Memory B cell (primary cell): ENCODE measurements at regions not wholly inside any gene's neighbourhood (a gene's known extent, or its start where the extent isn't known, plus 50 kb on each side); places are given as distances from the start of the nearest gene placed in this dataset.
"Not testable (repeated sequence)": the region's sequence is repeated elsewhere in the genome, so short reads cannot be mapped to it uniquely, and the experiment has no call there.

ENCODE experiments used
- ATAC-seq: fragments of 150-1000 bp; cut with Tn5 transposase; 2 replicates; pipeline ENCODE4 v1.10.0; 2021; ENCODE audit warnings: low read depth, mild to moderate bottlenecking, moderate library complexity
- DNase-seq, 2 donors: peaks; one replicate each; pipeline ENCODE4 v3.0.0; 2022; ENCODE audit warnings: low spot score in 2 of 2
- H3K27ac Mint-ChIP-seq: one replicate; pipeline ENCODE4 v1.8.0; 2022; ENCODE audit warnings: mild to moderate bottlenecking, moderate library complexity, mixed read lengths
- H3K27me3 Mint-ChIP-seq: one replicate; pipeline ENCODE4 v1.8.0; 2022; ENCODE audit warnings: mixed read lengths
- H3K36me3 Mint-ChIP-seq: one replicate; pipeline ENCODE4 v1.8.0; 2022; ENCODE audit warnings: mild to moderate bottlenecking, mixed read lengths
- H3K4me1 Mint-ChIP-seq: one replicate; pipeline ENCODE4 v1.8.0; 2022; ENCODE audit warnings: mixed read lengths
- H3K4me3 Mint-ChIP-seq: one replicate; pipeline ENCODE4 v1.8.0; 2022; ENCODE audit warnings: mild to moderate bottlenecking, moderate library complexity, mixed read lengths
- H3K9me3 Mint-ChIP-seq: one replicate; pipeline ENCODE4 v1.8.0; 2022; ENCODE audit warnings: mixed read lengths

DNA sequence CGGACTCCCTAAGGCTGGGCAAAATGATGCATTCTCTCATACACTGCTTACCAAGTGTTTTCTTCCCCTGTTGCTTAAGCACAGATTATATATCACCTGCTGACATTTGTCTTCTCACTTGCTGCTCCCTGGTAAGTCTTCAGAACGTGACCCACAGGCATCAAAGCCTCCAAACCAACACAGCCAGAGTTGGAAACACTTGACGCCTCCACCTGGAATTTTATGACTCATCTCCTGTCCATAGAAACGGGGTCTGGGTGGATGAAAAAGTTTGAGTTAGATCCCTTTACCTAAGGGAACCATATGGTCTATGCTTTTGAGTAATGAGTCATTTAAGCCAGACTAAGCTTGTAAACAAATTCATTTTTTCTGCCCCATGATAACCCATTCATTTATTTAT, 251.6 kb downstream of the USP46 start:
- ATAC-seq = no peak

DNA sequence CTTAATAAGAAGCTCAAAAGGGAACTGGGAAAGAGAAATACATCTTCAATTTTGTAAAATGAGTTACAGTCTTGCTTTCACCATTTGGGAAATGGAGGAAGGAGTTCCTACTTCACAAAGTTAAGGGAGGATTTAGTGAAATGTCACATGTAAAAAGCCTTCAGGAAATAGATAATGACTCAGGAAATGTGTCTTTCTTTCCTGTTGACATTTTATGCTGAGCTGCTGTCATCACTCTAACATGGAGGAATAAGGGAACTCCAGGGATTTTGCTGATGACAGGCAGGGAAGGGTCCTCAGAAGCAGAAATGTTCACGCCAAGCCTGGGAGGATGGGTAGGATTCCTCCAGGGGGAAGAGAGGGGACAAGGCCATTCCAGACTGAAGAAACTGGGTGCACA, 251.1 kb downstream of the USP46 start:
- H3K4me3 Mint-ChIP-seq = no peak overlapping the region
- no peaks in the 10 kb centered on the region for H3K4me1 Mint-ChIP-seq
- H3K9me3 Mint-ChIP-seq = peaks cover 9% of the 10 kb centered on the region
- no peak for DNase-seq
- no peak for ATAC-seq
- peaks cover 1% of the 10 kb centered on the region for H3K36me3 Mint-ChIP-seq
- no peak overlapping the region for H3K27ac Mint-ChIP-seq
- peaks cover 7% of the 10 kb centered on the region for H3K27me3 Mint-ChIP-seq

More for the DNA sequence above, 251.6 kb downstream of the USP46 start:
- DNase-seq = no peak
- no peak overlapping the region for H3K4me3 Mint-ChIP-seq
- H3K9me3 Mint-ChIP-seq = peaks cover 7% of the 10 kb centered on the region
- H3K27ac Mint-ChIP-seq = no peak overlapping the region
- no peaks in the 10 kb centered on the region for H3K4me1 Mint-ChIP-seq
- peaks cover 1% of the 10 kb centered on the region for H3K36me3 Mint-ChIP-seq
- H3K27me3 Mint-ChIP-seq = peaks cover 7% of the 10 kb centered on the region

DNA sequence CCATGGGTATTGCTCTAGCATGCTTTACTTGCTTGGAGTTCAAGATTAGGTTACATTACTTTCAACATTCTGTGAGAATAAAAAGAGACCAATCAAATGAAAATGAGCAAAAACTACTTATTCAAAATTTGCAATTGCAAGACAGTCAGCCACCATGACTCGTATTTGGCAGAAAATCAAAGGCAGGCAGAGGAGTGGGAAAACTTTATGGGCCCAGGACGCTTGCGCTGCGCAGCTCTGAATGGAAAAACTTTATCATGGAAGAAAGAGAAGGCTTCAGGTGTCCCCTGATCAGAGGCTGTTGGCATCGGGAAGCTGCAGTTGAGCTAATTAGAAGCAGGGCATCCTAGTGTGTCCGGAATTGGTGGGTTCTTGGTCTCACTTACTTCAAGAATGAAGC, 250.6 kb downstream of the USP46 start:
- ATAC-seq (no peak), DNase-seq (no peak)
- Mint-ChIP-seq H3K4me3 (no peak overlapping the region), H3K27ac (no peak overlapping the region), H3K27me3 (peaks cover 7% of the 10 kb centered on the region), H3K4me1 (no peaks in the 10 kb centered on the region), H3K9me3 (peaks cover 9% of the 10 kb centered on the region), H3K36me3 (peaks cover 1% of the 10 kb centered on the region)

DNA sequence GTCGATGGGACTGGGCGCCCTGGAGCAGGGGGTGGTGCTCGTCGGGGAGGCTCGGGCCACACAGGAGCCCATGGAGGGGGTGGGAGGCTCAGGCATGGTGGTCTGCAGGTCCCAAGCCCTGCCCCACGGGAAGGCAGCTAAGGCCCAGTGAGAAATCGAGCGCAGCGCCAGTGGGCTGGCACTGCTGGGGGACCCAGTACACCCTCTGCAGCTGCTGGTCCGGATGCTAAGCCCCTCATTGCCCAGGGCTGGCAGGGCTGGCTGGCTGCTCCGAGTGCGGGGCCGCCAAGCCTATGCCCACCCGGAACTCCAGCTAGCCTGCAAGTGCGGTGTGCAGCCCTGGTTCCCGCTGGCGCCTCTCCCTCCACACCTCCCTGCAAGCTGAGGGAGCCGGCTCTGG, 249.3 kb downstream of the USP46 start:
- H3K9me3 Mint-ChIP-seq, DNase-seq, ATAC-seq, H3K27me3 Mint-ChIP-seq, H3K4me3 Mint-ChIP-seq, H3K4me1 Mint-ChIP-seq, H3K36me3 Mint-ChIP-seq, H3K27ac Mint-ChIP-seq: not testable (repeated sequence)

DNA sequence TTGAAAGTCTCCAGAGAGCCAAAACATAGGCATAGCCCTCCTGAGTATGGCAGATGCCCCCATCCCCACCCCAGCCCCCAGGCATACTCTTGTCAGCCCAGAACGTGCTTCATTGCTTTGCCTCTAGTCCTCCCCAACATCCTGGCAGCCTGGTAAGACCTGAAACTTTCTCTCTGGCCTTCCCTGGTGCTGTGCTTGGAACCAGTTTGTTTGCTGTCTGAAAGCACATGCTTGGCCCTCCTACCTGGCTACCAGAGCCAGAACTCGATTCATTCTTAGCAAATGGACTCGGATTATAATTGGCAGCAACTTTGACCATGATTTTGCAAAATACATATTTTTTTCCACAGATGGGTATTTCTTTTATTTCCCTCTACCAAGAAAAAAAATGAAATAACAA, 248.1 kb downstream of the USP46 start:
- Mint-ChIP-seq H3K27me3 (peaks cover 3% of the 10 kb centered on the region), H3K36me3 (peaks cover 1% of the 10 kb centered on the region), H3K9me3 (peaks cover 9% of the 10 kb centered on the region), H3K4me1 (no peaks in the 10 kb centered on the region), H3K4me3 (no peak overlapping the region), H3K27ac (no peak overlapping the region)
- DNase-seq = no peak
- no peak for ATAC-seq

DNA sequence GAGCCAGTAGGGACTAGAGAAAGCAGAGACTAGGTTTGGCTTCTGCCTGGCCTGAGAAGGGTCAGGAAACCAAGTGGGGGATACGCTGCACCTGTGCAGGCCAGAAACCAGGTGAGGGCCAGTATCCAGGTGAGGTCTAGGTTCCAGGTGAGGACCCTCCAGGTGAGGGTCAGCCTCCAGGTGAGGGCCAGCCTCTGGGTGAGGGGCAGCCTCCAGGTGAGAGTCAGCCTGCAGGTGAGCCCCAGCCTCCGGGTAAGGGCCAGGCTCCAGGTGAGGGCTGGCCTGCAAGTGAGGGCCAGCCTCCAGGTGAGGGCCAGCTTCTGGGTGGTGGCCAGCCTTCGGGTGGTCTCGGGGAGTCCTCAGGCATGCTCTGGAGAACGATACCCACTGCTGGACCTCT, 238.8 kb downstream of the USP46 start:
- Mint-ChIP-seq H3K4me3 (no peak overlapping the region), H3K9me3 (peaks cover 3% of the 10 kb centered on the region)
- ATAC-seq = no peak

DNA sequence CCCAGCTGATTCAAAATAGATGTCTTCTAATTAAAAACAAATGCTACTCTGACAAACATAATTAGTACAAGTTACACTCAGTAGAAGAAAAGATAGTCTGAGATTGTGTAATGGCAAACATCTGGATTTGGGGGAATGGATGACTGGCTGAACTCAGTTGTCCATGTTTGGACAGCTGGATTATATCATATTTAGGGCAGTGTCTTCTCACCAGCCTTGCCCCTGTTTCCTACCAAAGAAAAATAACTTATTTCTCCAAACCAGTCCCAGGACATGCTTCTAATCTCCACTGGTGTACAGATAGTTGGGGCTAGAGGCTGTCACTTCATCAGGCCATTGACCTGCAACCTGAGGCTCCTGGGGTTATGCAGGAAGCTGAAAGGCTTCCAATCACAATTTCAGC, 237.3 kb downstream of the USP46 start:
- H3K4me3 Mint-ChIP-seq = no peak overlapping the region
- no peak for ATAC-seq
- H3K4me1 Mint-ChIP-seq = no peaks in the 10 kb centered on the region
- peaks cover 3% of the 10 kb centered on the region for H3K36me3 Mint-ChIP-seq
- peaks cover 3% of the 10 kb centered on the region for H3K27me3 Mint-ChIP-seq
- H3K27ac Mint-ChIP-seq = no peak overlapping the region
- DNase-seq = no peak
- peaks cover 3% of the 10 kb centered on the region for H3K9me3 Mint-ChIP-seq

More for the DNA sequence above, 238.8 kb downstream of the USP46 start:
- H3K4me1 Mint-ChIP-seq = no peaks in the 10 kb centered on the region
- H3K27me3 Mint-ChIP-seq = peaks cover 3% of the 10 kb centered on the region
- DNase-seq = no peak
- peaks cover 3% of the 10 kb centered on the region for H3K36me3 Mint-ChIP-seq
- H3K27ac Mint-ChIP-seq = no peak overlapping the region

DNA sequence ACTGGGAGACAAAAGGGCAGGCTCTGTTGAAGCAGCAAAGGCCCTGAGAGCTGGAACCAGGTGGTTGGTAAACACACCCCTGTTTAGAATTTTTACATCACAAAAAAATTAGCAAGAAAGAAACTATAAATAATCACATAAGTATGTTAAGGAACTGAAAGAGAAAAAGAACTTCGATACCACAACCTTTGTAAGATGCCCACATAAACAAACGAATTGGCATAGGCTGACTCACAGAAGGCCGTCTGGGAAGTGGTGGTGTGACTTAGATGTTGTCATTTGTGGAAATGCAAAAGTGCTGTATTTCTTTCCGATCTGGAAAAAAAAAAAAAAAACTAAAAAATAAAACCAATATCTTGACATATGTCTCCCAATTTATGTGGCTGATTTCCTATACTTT, 235.1 kb downstream of the USP46 start:
- ATAC-seq (no peak), DNase-seq (no peak)
- peaks cover under 1% of the 10 kb centered on the region for H3K9me3 Mint-ChIP-seq
- H3K4me1 Mint-ChIP-seq = no peaks in the 10 kb centered on the region
- peaks cover under 1% of the 10 kb centered on the region for H3K36me3 Mint-ChIP-seq
- no peak overlapping the region for H3K4me3 Mint-ChIP-seq
- H3K27ac Mint-ChIP-seq = no peak overlapping the region
- H3K27me3 Mint-ChIP-seq = peaks cover 2% of the 10 kb centered on the region

DNA sequence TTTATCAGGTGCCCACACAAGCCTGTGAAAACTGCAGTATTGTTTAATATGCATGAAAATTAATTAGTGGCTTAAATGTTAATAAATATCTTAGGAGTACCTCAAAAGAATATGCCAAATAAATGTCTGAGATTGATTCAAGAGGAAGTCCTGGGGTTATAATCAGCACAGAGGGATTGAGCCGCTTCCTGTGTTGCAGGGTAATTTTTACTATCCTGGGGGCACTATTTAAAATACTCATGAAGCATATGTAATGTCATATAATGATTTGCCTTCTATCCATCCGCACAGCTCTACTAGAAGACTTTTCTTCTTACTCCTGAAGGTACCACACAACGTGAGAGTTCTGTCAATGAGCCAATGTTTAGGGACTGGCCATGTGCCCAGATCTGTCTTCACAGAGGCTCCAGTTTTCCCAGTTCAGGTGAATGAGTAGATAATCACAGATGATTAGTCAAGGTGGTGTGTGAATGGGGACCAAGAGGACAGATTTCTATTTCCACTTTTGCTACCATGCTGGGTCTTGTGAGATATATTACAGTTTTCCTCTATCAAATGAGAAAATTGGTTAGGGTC, 233.3 kb downstream of the USP46 start:
- Mint-ChIP-seq H3K36me3 (no peaks in the 10 kb centered on the region), H3K27ac (no peak overlapping the region), H3K4me1 (no peaks in the 10 kb centered on the region), H3K4me3 (no peak overlapping the region), H3K9me3 (no peaks in the 10 kb centered on the region), H3K27me3 (peaks cover 2% of the 10 kb centered on the region)
- DNase-seq (no peak), ATAC-seq (no peak)

DNA sequence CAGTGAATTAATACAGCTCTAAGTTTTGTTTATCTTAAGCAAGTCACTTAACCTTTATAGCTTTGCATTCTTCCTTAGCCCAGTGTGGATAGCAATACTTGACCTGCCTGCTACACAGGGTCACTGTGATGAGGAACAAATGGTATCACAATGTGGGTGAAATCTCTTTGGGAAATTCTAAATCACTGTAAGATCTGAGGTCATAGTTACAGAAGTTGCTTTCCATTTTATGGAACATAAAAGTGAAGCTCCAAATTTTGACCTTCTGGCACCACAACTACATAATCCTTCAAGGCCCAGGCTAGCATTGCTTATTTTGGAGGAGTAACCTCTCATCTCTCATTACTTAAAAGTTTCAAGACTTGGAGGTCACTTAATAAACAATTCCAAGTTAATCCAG, 227.7 kb downstream of the USP46 start:
- no peak for ATAC-seq
- Mint-ChIP-seq H3K36me3 (no peaks in the 10 kb centered on the region), H3K9me3 (no peaks in the 10 kb centered on the region), H3K4me3 (no peak overlapping the region), H3K27ac (no peak overlapping the region), H3K4me1 (no peaks in the 10 kb centered on the region), H3K27me3 (peaks cover 4% of the 10 kb centered on the region)
- no peak for DNase-seq

DNA sequence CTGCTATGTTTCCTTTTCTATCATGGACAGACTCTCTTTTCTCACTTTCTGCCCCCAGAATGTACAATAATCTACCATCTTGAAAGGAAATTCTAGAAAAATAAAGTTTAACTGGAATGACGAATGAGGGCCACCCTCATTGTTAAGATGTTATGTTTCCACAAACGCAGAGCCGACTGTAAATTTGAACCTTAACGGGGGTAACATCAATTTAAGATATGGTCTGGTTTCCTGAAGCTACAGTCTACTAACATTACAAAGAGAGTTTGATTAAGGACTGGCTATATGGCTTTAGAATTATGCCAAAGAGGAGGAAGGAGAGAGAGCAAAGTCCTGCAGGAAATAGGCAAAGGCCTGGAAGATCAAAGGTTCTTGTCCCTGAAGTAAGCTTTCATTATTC, 227.2 kb downstream of the USP46 start:
- no peak overlapping the region for H3K4me3 Mint-ChIP-seq
- DNase-seq = no peak

DNA sequence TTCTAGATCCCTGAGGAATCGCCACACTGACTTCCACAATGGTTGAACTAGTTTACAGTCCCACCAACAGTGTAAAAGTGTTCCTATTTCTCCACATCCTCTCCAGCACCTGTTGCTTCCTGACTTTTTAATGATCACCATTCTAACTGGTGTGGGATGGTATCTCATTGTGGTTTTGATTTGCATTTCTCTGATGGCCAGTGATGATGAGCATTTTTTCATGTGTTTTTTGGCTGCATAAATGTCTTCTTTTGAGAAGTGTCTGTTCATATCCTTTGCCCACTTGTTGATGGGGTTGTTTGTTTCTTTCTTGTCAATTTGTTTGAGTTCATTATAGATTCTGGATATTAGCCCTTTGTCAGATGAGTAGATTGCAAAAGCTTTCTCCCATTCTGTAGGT, 216.6 kb downstream of the USP46 start:
- H3K27ac Mint-ChIP-seq, H3K36me3 Mint-ChIP-seq, DNase-seq, H3K4me1 Mint-ChIP-seq, H3K9me3 Mint-ChIP-seq, ATAC-seq, H3K27me3 Mint-ChIP-seq, H3K4me3 Mint-ChIP-seq: not testable (repeated sequence)

More for the DNA sequence above, 227.2 kb downstream of the USP46 start:
- H3K36me3 Mint-ChIP-seq = no peaks in the 10 kb centered on the region
- H3K4me1 Mint-ChIP-seq = no peaks in the 10 kb centered on the region
- H3K27me3 Mint-ChIP-seq = peaks cover 4% of the 10 kb centered on the region
- no peaks in the 10 kb centered on the region for H3K9me3 Mint-ChIP-seq
- ATAC-seq = no peak
- H3K27ac Mint-ChIP-seq = no peak overlapping the region

DNA sequence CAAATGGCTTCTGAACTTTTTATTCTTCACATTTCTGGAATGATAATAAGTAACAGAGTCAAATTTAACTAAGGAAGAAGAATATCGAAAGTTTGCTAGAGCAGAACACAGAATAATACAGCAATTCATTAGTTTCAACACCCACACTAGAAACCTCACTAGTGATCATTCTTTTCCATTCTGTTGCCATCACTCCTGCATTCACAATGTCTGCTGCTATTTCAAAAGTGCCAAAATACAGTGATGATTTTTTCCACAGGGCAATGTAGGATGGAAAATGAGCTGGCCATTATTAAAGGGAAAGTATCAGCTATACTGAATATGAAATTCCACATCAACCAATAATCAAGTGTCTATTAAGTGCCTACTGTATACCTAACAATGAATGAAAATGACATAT, 186.7 kb downstream of the USP46 start:
- no peak for ATAC-seq
- no peak for DNase-seq
- Mint-ChIP-seq H3K27ac (no peak overlapping the region), H3K36me3 (no peaks in the 10 kb centered on the region), H3K4me3 (no peak overlapping the region), H3K9me3 (peaks cover 4% of the 10 kb centered on the region), H3K4me1 (no peaks in the 10 kb centered on the region), H3K27me3 (peaks cover 4% of the 10 kb centered on the region)

DNA sequence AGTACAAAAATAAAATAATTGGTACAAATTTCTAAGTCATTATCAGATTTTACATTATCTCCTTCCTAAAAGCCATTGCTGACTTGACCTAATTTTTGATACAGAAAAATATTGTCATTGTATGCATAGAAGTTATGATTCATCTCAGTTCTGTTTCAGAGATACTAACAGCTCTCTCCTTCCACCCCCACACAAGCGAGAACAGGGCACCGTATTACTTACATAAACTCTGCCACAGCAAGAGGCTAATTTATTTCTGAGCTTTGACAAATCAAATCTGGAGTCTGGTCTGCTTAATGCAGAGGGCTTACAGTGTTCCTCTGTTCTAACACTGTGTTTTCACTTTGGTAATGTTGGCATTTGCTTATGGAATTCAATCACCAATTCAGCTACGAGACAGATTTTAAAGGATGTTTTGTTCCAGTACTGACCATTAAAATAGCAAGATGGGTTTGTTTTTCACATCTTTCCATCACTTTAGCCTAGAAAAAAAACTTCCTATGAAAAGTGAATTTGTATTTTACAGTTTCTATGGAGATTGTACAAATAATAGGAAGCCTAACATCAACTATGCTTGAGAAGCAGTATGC, 181.8 kb downstream of the USP46 start:
- Mint-ChIP-seq H3K27ac (no peak overlapping the region), H3K9me3 (peaks cover 2% of the 10 kb centered on the region), H3K27me3 (peaks cover 2% of the 10 kb centered on the region), H3K4me3 (no peak overlapping the region), H3K36me3 (no peaks in the 10 kb centered on the region), H3K4me1 (no peaks in the 10 kb centered on the region)
- no peak for DNase-seq
- ATAC-seq = no peak

DNA sequence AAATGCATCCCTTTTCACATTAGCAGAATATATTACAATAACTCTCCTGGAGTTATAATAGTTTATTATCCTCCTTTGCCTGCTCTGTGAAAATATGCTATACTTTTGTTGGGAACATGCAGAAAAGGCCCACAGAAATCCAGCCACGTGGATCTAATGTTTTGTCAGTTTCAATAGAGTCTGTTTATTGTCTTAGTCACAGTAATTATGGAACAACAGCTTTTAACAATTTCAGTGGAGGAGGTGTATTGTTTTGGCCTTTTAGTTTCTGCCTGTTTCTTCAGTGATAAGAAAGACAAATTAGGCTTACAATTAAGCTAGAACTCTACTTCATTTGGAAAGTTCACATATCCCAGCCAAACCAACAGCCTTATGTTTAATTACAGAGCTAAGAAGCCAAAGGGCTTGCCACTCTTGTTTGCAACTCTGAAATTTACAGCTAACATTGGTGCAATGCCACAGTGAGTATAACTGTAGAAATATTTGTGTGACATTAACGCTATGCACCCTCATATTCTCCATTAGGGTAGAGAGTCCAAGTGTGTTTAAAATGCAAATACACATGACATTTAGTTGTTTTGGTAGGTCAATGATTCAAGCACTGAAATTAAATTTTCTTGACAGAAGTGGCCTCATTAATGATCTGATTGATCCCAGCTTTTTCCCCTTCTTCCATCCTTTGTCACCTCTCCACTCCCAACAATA, 175.8 kb downstream of the USP46 start:
- ATAC-seq (no peak), DNase-seq (no peak)
- H3K36me3 Mint-ChIP-seq = no peaks in the 10 kb centered on the region
- no peak overlapping the region for H3K4me3 Mint-ChIP-seq
- H3K27ac Mint-ChIP-seq = no peak overlapping the region
- peaks cover 12% of the 10 kb centered on the region for H3K27me3 Mint-ChIP-seq
- H3K9me3 Mint-ChIP-seq = peaks cover 3% of the 10 kb centered on the region
- H3K4me1 Mint-ChIP-seq = no peaks in the 10 kb centered on the region
